CD14-positive monocyte (primary cell): ENCODE measurements at regions not wholly inside any gene's neighbourhood (a gene's known extent, or its start where the extent isn't known, plus 50 kb on each side); places are given as distances from the start of the nearest gene placed in this dataset.

Experiments used
- DNase-seq, 3 donors: peaks; one replicate each; pipeline ENCODE4 v3.0.0-alpha.2; 2011 to 2022
- H2AFZ ChIP-seq: 2 replicates; pipeline ENCODE4 v1.6.0; 2012; ENCODE audit warnings: mild to moderate bottlenecking, low read depth, low read length, inconsistent platforms; ENCODE audit not compliant: insufficient read depth, poor library complexity, severe bottlenecking
- H3K27ac ChIP-seq, 2 donors: 1 replicate in 1 of 2; 2 replicates in 1 of 2; pipeline ENCODE4 v1.5.1; 2012 to 2013; ENCODE audit warnings: low read length in 2 of 2, control low read depth in 1 of 2, inconsistent platforms in 1 of 2, low read depth in 1 of 2, mild to moderate bottlenecking in 1 of 2
- H3K27me3 ChIP-seq, 2 donors: one replicate each; pipeline versions ENCODE4 v1.6.0 to v1.6.1; 2011 to 2013; ENCODE audit warnings: low read length in 2 of 2; ENCODE audit not compliant: control insufficient read depth in 2 of 2, insufficient read depth in 2 of 2
- H3K36me3 ChIP-seq, 2 donors: replicated peaks in 1 of 2; 1 replicate in 1 of 2; 2 replicates in 1 of 2; pipeline versions ENCODE4 v1.5.1 to v1.6.1; 2012 to 2013; ENCODE audit warnings: low read length in 2 of 2, control low read depth in 1 of 2, inconsistent platforms in 1 of 2, mild to moderate bottlenecking in 1 of 2; ENCODE audit not compliant: insufficient read depth in 2 of 2, control insufficient read depth in 1 of 2
- H3K4me1 ChIP-seq, 2 donors: 1 replicate in 1 of 2; 2 replicates in 1 of 2; pipeline versions ENCODE4 v1.5.1 to v1.6.1; 2012 to 2013; ENCODE audit warnings: low read length in 2 of 2, control low read depth in 1 of 2, inconsistent platforms in 1 of 2, mild to moderate bottlenecking in 1 of 2, moderate library complexity in 1 of 2; ENCODE audit not compliant: insufficient read depth in 2 of 2, control insufficient read depth in 1 of 2
- H3K4me2 ChIP-seq: replicated peaks from 2 replicates; pipeline ENCODE3; 2012; ENCODE audit warnings: low read length, moderate library complexity, mild to moderate bottlenecking; ENCODE audit not compliant: poor library complexity, severe bottlenecking; ENCODE audit errors: extremely low read depth
- H3K4me3 ChIP-seq, 3 experiments: fragments of 200-600 bp in 1 of 3; sonication (generic) in 1 of 3; replicated peaks in 1 of 3; 1 replicate in 2 of 3; 2 replicates in 1 of 3; pipeline ENCODE4 v1.5.1; 2011 to 2013; ENCODE audit warnings: low read length in 3 of 3, mild to moderate bottlenecking in 3 of 3, control low read depth in 2 of 3, low read depth in 2 of 3, inconsistent platforms in 1 of 3, moderate library complexity in 1 of 3
- H3K79me2 ChIP-seq: 2 replicates; pipeline ENCODE4 v1.6.0; 2012; ENCODE audit warnings: mild to moderate bottlenecking, control low read depth, inconsistent platforms, low read length, moderate library complexity; ENCODE audit not compliant: insufficient read depth
- H3K9ac ChIP-seq: 2 replicates; pipeline ENCODE4 v1.6.0; 2017; ENCODE audit warnings: low read length, mild to moderate bottlenecking; ENCODE audit not compliant: insufficient read depth, poor library complexity, severe bottlenecking
- H3K9me3 ChIP-seq, 2 donors: replicated peaks in 1 of 2; 1 replicate in 1 of 2; 2 replicates in 1 of 2; pipeline versions ENCODE4 v1.5.1 to v1.6.1; 2012 to 2013; ENCODE audit warnings: low read length in 2 of 2, control low read depth in 1 of 2; ENCODE audit not compliant: control insufficient read depth in 1 of 2, insufficient read depth in 1 of 2
- H4K20me1 ChIP-seq: 2 replicates; pipeline ENCODE4 v1.6.0; 2012; ENCODE audit warnings: mild to moderate bottlenecking, low read length, control low read depth, moderate library complexity; ENCODE audit not compliant: insufficient read depth
- H3K27ac Mint-ChIP-seq, 7 donors: one replicate each; pipeline ENCODE4 v1.8.0; 2020; ENCODE audit warnings: mild to moderate bottlenecking in 7 of 7, mixed read lengths in 7 of 7, moderate library complexity in 6 of 7, inconsistent platforms in 2 of 7
- H3K27me3 Mint-ChIP-seq, 3 donors: one replicate each; pipeline ENCODE4 v1.8.0; 2021 to 2022; ENCODE audit warnings: low read depth in 3 of 3, mild to moderate bottlenecking in 3 of 3, mixed read lengths in 3 of 3, moderate library complexity in 3 of 3, inconsistent platforms in 1 of 3
- H3K36me3 Mint-ChIP-seq, 2 donors: one replicate each; pipeline ENCODE4 v1.8.0; 2020; ENCODE audit warnings: mixed read lengths in 2 of 2, inconsistent platforms in 1 of 2, mild to moderate bottlenecking in 1 of 2
- H3K4me1 Mint-ChIP-seq: one replicate; pipeline ENCODE4 v1.8.0; 2020; ENCODE audit warnings: mild to moderate bottlenecking, mixed read lengths
- H3K4me3 Mint-ChIP-seq, 2 donors: one replicate each; pipeline ENCODE4 v1.8.0; 2020; ENCODE audit warnings: mild to moderate bottlenecking in 2 of 2, mixed read lengths in 2 of 2, moderate library complexity in 1 of 2
- H3K9me3 Mint-ChIP-seq, 7 donors: one replicate each; pipeline ENCODE4 v1.8.0; 2020 to 2022; ENCODE audit warnings: mixed read lengths in 7 of 7, mild to moderate bottlenecking in 6 of 7, moderate library complexity in 6 of 7, inconsistent platforms in 2 of 7
- CTCF ChIP-seq: fragments of 200-600 bp; IDR thresholded peaks from one replicate; pipeline ENCODE4 v1.8.0; 2022; ENCODE audit warnings: antibody characterized with exemption, mild to moderate bottlenecking
- WGBS: methylation state at CpG from one replicate; pipeline ENCODE4 v1.1.5; 2013; ENCODE audit warnings: missing lambda C conversion rate; ENCODE audit not compliant: insufficient coverage; 5-methylcytosine and 5-hydroxymethylcytosine counted together
- intact Hi-C, 2 donors: fragments of 100-400 bp; cut with micrococcal nuclease; formaldehyde crosslinking; loops; one replicate each; pipeline versions ENCODE4 v1.15.0 to v1.15.1; 2023

DNA sequence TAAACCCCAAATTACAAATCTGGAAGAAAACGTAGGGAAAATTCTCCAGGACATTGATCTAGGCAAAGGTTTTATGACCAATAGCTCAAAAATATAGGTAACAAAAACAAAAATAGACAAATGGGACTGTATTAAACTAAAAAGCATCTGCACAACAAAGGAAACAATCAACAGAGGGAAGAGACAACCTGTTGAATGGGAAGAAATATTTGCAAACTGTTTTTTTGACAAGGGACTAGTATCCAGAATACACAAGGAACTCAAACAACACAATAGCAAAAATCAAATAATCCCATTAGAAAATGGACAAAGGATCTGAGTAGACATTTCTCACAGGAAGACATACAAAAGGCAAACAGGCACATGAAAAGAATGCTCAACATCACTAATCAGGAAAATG, 386.3 kb downstream of the ENC1 start:
- Mint-ChIP-seq H3K36me3 (no peaks in the 10 kb centered on the region), H3K4me1 (peaks cover 51% of the 10 kb centered on the region), H3K9me3 (no peaks in the 10 kb centered on the region), H3K27ac (no peak overlapping the region), H3K4me3 (no peak overlapping the region), H3K27me3 (no peaks in the 10 kb centered on the region)
- TF ChIP-seq CTCF, result no peak
- Histone ChIP-seq H3K9me3 (no peaks in the 10 kb centered on the region), H3K36me3 (no peaks in the 10 kb centered on the region), H3K27me3 (no peaks in the 10 kb centered on the region), H2AFZ (no peak overlapping the region), H3K79me2 (no peaks in the 10 kb centered on the region), H4K20me1 (no peaks in the 10 kb centered on the region), H3K4me2 (no peak overlapping the region), H3K4me1 (peaks cover 43 to 47% of the 10 kb centered on the region in 2 donors), H3K27ac (no peak overlapping the region), H3K4me3 (no peak overlapping the region), H3K9ac (no peak overlapping the region)
- no CpG with 5 or more reads among the region's 1 CpG for WGBS
- DNase-seq, result no peak
- intact Hi-C loops, result no loop called here

GRCh38 chr5:74252044-74252443, 388.5 kb downstream of the ENC1 start:
- H3K9me3 Mint-ChIP-seq, result no peaks in the 10 kb centered on the region
- H3K4me1 Mint-ChIP-seq, result peaks cover 33% of the 10 kb centered on the region
- H3K9ac ChIP-seq, result no peak overlapping the region
- H3K27me3 Mint-ChIP-seq, result no peaks in the 10 kb centered on the region
- peak overlapping the region in 1 of 7 donors; percentile 55 for H3K27ac Mint-ChIP-seq
- DNase-seq, result no peak
- H3K36me3 Mint-ChIP-seq, result no peaks in the 10 kb centered on the region
- H3K4me3 Mint-ChIP-seq, result no peak overlapping the region
- H3K27ac ChIP-seq, result no peak overlapping the region
- H3K4me2 ChIP-seq, result no peak overlapping the region
- H3K9me3 ChIP-seq, result no peaks in the 10 kb centered on the region
- TF ChIP-seq CTCF, result no peak
- peaks cover 24 to 28% of the 10 kb centered on the region in 2 donors for H3K4me1 ChIP-seq
- H3K4me3 ChIP-seq, result no peak overlapping the region
- WGBS, result no CpG with 5 or more reads among the region's 2 CpGs
- no peaks in the 10 kb centered on the region for H3K36me3 ChIP-seq
- H4K20me1 ChIP-seq, result no peaks in the 10 kb centered on the region
- H3K79me2 ChIP-seq, result no peaks in the 10 kb centered on the region
- H2AFZ ChIP-seq, result no peak overlapping the region
- H3K27me3 ChIP-seq, result no peaks in the 10 kb centered on the region
- intact Hi-C loops, result no loop called here
